ENCODE measurements at regions not wholly inside any gene's neighbourhood (a gene's known extent, or its start where the extent isn't known, plus 50 kb on each side); places are given as distances from the start of the nearest gene placed in this dataset.

- TF ChIP-seq CTCF (IDR thresholded peaks at IDR 0.05; ENCODE audit: insufficient read depth, low read length) = no peak
- TF ChIP-seq POLR2AphosphoS5 (IDR thresholded peaks at IDR 0.05; ENCODE audit: low read depth) = no peak
These were observed 218.6 kb downstream of the SNRPN start for GRCh38 chr15:25173241-25174028.

Measured in HL-60 (cell line).